ENCODE measurements at regions not wholly inside any gene's neighbourhood (a gene's known extent, or its start where the extent isn't known, plus 50 kb on each side); places are given as distances from the start of the nearest gene placed in this dataset.

DNA sequence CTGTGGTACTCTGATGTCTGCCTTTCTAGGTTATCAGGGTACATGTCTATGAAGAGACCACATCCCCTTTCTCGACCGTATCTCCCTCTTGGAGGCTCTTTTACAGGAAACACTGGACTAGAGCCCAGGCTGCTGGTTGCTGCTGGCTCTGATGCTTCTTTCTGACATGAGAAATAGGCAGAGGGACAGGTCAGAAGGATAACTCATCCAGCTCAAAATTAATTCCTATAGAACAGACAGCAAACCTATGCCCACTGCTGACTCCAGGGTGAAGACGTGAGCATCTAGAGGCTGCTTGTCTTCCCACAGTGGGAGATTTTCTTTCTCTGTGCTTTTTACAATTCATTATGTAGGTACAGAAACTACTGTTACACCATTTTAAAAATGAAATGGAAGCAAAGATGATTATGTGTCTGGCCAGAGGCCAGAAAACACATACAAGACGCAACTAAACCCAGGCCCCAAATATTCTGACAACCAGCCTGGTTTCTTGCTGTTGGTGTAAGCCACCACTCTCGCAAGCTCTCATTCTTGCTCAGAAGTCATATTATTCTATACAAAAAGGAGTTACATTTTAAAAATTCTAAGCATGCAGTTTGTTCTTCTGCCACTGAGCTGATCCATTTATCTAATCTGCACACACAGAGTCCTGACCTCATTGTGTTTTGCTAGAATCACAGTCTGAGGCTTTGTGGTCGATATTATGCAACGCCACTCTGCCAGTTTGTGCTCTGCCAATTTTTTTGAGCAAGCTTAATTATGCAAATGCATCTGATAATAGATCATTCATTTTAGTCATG lies 424.3 kb downstream of the KIF20B start:
- TF ChIP-seq, protein P1, sequence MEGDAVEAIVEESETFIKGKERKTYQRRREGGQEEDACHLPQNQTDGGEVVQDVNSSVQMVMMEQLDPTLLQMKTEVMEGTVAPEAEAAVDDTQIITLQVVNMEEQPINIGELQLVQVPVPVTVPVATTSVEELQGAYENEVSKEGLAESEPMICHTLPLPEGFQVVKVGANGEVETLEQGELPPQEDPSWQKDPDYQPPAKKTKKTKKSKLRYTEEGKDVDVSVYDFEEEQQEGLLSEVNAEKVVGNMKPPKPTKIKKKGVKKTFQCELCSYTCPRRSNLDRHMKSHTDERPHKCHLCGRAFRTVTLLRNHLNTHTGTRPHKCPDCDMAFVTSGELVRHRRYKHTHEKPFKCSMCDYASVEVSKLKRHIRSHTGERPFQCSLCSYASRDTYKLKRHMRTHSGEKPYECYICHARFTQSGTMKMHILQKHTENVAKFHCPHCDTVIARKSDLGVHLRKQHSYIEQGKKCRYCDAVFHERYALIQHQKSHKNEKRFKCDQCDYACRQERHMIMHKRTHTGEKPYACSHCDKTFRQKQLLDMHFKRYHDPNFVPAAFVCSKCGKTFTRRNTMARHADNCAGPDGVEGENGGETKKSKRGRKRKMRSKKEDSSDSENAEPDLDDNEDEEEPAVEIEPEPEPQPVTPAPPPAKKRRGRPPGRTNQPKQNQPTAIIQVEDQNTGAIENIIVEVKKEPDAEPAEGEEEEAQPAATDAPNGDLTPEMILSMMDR (IDR thresholded peaks at IDR 0.05; ENCODE audit: unreplicated experiment), result no peak
- Mint-ChIP-seq H3K27me3 (ENCODE audit: unreplicated experiment) (peaks cover 1% of the 10 kb centered on the region), H3K36me3 (ENCODE audit: low read depth, unreplicated experiment) (no peaks in the 10 kb centered on the region), H3K4me3 (ENCODE audit: unreplicated experiment) (no peak overlapping the region), H3K27ac (ENCODE audit: unreplicated experiment) (no peak overlapping the region), H3K4me1 (ENCODE audit: unreplicated experiment) (no peaks in the 10 kb centered on the region), H3K9me3 (ENCODE audit: unreplicated experiment) (no peaks in the 10 kb centered on the region)
- DNase-seq (ENCODE audit: low spot score), result no peak

DNA sequence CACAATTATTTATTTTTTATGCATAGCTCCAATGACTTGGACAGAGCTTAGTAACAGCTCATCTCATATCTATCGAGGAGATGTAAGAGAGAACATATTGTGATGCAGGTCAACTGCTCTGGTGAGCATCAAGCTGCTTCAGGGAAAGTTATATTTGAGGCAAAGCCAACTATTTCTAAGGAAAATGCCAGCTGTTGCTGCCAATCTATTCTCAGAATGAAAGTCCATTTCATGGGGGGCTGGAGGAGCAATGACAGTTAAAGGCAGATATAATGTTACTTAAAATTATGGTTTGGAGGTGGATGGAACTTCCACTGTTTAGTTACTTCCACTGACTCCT lies 424.8 kb downstream of the KIF20B start:
- no peak overlapping the region for H3K27ac Mint-ChIP-seq (ENCODE audit: unreplicated experiment)
- H3K4me3 Mint-ChIP-seq (ENCODE audit: unreplicated experiment), result no peak overlapping the region
- no peak for DNase-seq (ENCODE audit: low spot score)
- no peaks in the 10 kb centered on the region for H3K36me3 Mint-ChIP-seq (ENCODE audit: low read depth, unreplicated experiment)
- no peaks in the 10 kb centered on the region for H3K9me3 Mint-ChIP-seq (ENCODE audit: unreplicated experiment)
- no peaks in the 10 kb centered on the region for H3K27me3 Mint-ChIP-seq (ENCODE audit: unreplicated experiment)
- H3K4me1 Mint-ChIP-seq (ENCODE audit: unreplicated experiment), result no peaks in the 10 kb centered on the region
- TF ChIP-seq, protein P1 (IDR thresholded peaks at IDR 0.05; ENCODE audit: unreplicated experiment), result no peak

DNA sequence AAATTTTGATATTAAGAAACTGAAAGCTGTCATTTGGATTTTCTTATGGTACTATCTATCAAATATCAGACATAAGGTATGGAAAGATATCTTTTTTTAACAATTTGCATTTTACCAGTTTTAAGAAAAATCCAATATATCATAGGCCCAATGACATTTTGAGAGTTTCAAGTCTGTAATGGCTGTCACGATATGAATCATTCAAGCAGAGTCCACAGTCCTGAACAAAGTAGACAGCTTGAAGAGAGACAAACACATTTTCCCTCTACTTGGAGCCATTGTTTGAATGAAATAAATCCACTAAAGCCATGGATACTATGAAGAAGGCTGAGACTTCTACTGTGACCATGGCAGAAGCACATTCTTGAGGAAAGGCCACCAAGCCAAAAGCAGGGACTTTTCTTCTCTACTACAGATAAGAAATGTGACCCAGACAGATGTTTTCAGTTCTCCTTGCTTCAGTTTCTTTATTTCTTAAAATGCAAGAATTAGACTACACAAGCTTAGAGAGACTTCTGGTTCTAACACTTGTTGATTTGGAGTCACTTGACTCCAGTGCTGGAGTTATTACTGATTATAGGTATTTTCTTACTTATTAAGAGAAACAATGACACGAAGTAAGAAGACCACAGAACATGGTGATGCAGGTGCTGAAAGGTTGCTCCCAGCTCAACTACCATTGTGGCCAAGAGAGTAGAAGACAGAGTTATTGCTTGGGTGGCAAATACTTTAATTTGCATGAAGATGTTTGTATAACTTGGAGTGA lies 429.1 kb downstream of the KIF20B start:
- peaks cover under 1% of the 10 kb centered on the region for H3K9me3 Mint-ChIP-seq (ENCODE audit: unreplicated experiment)
- TF ChIP-seq, protein P1 (IDR thresholded peaks at IDR 0.05; ENCODE audit: unreplicated experiment), result no peak
- DNase-seq (ENCODE audit: low spot score), result no peak
- H3K27me3 Mint-ChIP-seq (ENCODE audit: unreplicated experiment), result no peaks in the 10 kb centered on the region
- no peak overlapping the region for H3K4me3 Mint-ChIP-seq (ENCODE audit: unreplicated experiment)
- H3K27ac Mint-ChIP-seq (ENCODE audit: unreplicated experiment), result no peak overlapping the region
- H3K4me1 Mint-ChIP-seq (ENCODE audit: unreplicated experiment), result no peaks in the 10 kb centered on the region
- H3K36me3 Mint-ChIP-seq (ENCODE audit: low read depth, unreplicated experiment), result no peaks in the 10 kb centered on the region

DNA sequence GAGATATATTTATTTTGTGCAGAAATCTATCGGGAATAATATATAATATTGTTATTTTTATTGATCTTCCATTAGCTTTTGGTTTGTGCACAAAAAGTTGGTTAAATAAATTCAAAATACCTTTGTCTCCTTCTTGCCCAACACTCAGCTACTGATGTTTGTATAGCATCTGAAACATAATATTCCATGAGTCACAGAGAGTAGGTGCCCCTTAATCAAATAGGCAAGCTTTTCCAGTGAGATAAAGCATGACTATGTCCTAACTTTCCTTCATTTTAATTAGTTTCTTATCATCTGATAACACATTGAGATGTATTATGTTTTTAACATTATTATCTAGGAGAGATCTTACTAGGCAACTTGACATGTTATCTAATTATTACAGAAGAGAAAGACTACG lies 432.2 kb downstream of the KIF20B start:
- H3K4me1 Mint-ChIP-seq (ENCODE audit: unreplicated experiment), result no peaks in the 10 kb centered on the region
- no peak overlapping the region for H3K4me3 Mint-ChIP-seq (ENCODE audit: unreplicated experiment)
- H3K27me3 Mint-ChIP-seq (ENCODE audit: unreplicated experiment), result no peaks in the 10 kb centered on the region
- TF ChIP-seq, protein P1 (IDR thresholded peaks at IDR 0.05; ENCODE audit: unreplicated experiment), result no peak
- no peak overlapping the region for H3K27ac Mint-ChIP-seq (ENCODE audit: unreplicated experiment)
- peaks cover 9% of the 10 kb centered on the region for H3K9me3 Mint-ChIP-seq (ENCODE audit: unreplicated experiment)
- no peak for DNase-seq (ENCODE audit: low spot score)
- peaks cover 7% of the 10 kb centered on the region for H3K36me3 Mint-ChIP-seq (ENCODE audit: low read depth, unreplicated experiment)

Measured in endothelial cell (in vitro differentiated cells).